K562 (cell line): ENCODE measurements at regions not wholly inside any gene's neighbourhood (a gene's known extent, or its start where the extent isn't known, plus 50 kb on each side); places are given as distances from the start of the nearest gene placed in this dataset.

Experiments used
- ATAC-seq: fragments of 200-7000 bp; cut with Tn5 transposase; 3 replicates; pipeline ENCODE4 v1.9.1; 2020; ENCODE audit warnings: moderate library complexity
- BruUV-seq: library from RNA; stranded (reverse); fragments of 400-500 nt; replicated peaks from 2 replicates; lab custom pipeline; 2021; lab: Mats Ljungman, UMichigan
- CTCF ChIA-PET: fragments of 300-600 bp; formaldehyde crosslinking; extraction: SDS; loops from one replicate; lab custom pipeline; 2021; ENCODE audit warnings: low intra/inter-chr PET ratio; lab: Yijun Ruan, JAX
- POLR2A ChIA-PET: fragments of 300-600, 350-650 bp; sonication (Branson Sonifier 250); formaldehyde crosslinking; extraction: SDS; loops from one replicate; lab custom pipeline; 2021; ENCODE audit warnings: antibody characterized with exemption, inconsistent platforms; lab: Yijun Ruan, JAX
- DNase-seq, 4 experiments: peaks; one replicate each; pipeline versions ENCODE4 v3.0.0 to v3.0.0-alpha.2; 2011 to 2018; ENCODE audit warnings: low spot score in 3 of 4, mixed read lengths in 3 of 4; ENCODE audit errors: extremely low read depth in 1 of 4
- FAIRE-seq: peaks from 2 replicates; lab custom pipeline; 2011; peaks lifted over from hg19 to GRCh38; lab: Jason Lieb, UNC
- H2AFZ ChIP-seq: 2 replicates; pipeline ENCODE4 v1.6.0; 2011; ENCODE audit warnings: low read depth, low read length, control low read depth, inconsistent platforms
- H3K27ac ChIP-seq: fragments of 200-600 bp; 3 replicates; pipeline ENCODE4 v1.8.0; 2011; ENCODE audit warnings: low read depth, mild to moderate bottlenecking, control low read depth, inconsistent platforms, low read length, moderate library complexity, mixed read lengths; ENCODE audit errors: extremely low read depth
- H3K27me3 ChIP-seq, 2 experiments: fragments of 300-600 bp in 1 of 2; 2 replicates in 1 of 2; 3 replicates in 1 of 2; pipeline versions ENCODE4 v1.6.0 to v1.8.0; 2011; ENCODE audit warnings: inconsistent platforms in 2 of 2, low read length in 2 of 2, mild to moderate bottlenecking in 1 of 2, mixed read lengths in 1 of 2, moderate library complexity in 1 of 2; ENCODE audit not compliant: control insufficient read depth in 2 of 2, insufficient read depth in 2 of 2
- H3K36me3 ChIP-seq: fragments of 300-600 bp; 3 replicates; pipeline ENCODE4 v1.8.0; 2011; ENCODE audit warnings: mild to moderate bottlenecking, low read length, inconsistent platforms; ENCODE audit not compliant: control insufficient read depth, insufficient read depth
- H3K4me1 ChIP-seq, 2 experiments: fragments of 200-600 bp in 1 of 2; replicated peaks in 1 of 2; 2 replicates in 1 of 2; 3 replicates in 1 of 2; pipeline versions ENCODE4 v1.5.1 to v1.8.0; 2011; ENCODE audit warnings: inconsistent platforms in 2 of 2, low read length in 2 of 2, mild to moderate bottlenecking in 1 of 2, mixed read lengths in 1 of 2, moderate library complexity in 1 of 2; ENCODE audit not compliant: control insufficient read depth in 2 of 2, insufficient read depth in 2 of 2
- H3K4me2 ChIP-seq: 2 replicates; pipeline ENCODE4 v1.6.1; 2011; ENCODE audit warnings: low read length, control low read depth, inconsistent platforms, mixed read lengths; ENCODE audit not compliant: insufficient read depth
- H3K4me3 ChIP-seq: fragments of 200-600 bp; sonication (generic), shearing (Covaris generic); 2 replicates; pipeline ENCODE4 v1.5.1; 2016; ENCODE audit warnings: control low read depth, inconsistent platforms
- H3K79me2 ChIP-seq: fragments of 200-600 bp; 3 replicates; pipeline ENCODE4 v1.8.0; 2011; ENCODE audit warnings: low read length, inconsistent platforms; ENCODE audit not compliant: control insufficient read depth, insufficient read depth
- H3K9ac ChIP-seq, 2 experiments: 2 replicates each; pipeline versions ENCODE4 v1.6.0 to v1.6.1; 2011; ENCODE audit warnings: low read depth in 2 of 2, low read length in 2 of 2, control low read depth in 1 of 2, inconsistent platforms in 1 of 2, mild to moderate bottlenecking in 1 of 2, mixed read lengths in 1 of 2; ENCODE audit not compliant: insufficient read depth in 1 of 2
- H3K9me1 ChIP-seq: one replicate; pipeline ENCODE4 v1.6.0; 2011; ENCODE audit warnings: inconsistent platforms, mild to moderate bottlenecking, low read length, moderate library complexity; ENCODE audit not compliant: control insufficient read depth, insufficient read depth
- H3K9me3 ChIP-seq: replicated peaks from 2 replicates; pipeline ENCODE4 v1.5.1; 2011; ENCODE audit warnings: low read depth, low read length, inconsistent platforms; ENCODE audit not compliant: control insufficient read depth, insufficient read depth
- H4K20me1 ChIP-seq: replicated peaks from 2 replicates; pipeline ENCODE4 v1.6.1; 2011; ENCODE audit warnings: low read length, inconsistent platforms, mixed read lengths; ENCODE audit not compliant: control insufficient read depth, insufficient read depth
- ARNT ChIP-seq, 2 experiments: fragments of 450-650 bp; IDR thresholded peaks; 2 replicates each; pipeline ENCODE4 v1.6.1; 2016; ENCODE audit warnings: mild to moderate bottlenecking in 1 of 2
- CEBPG ChIP-seq, 3 experiments: fragments of 200-800 bp in 1 of 3; sonication (Bioruptor generic) in 1 of 3; sonication (generic) in 1 of 3; formaldehyde crosslinking in 1 of 3; IDR thresholded peaks in 2 of 3; conservative IDR thresholded peaks in 1 of 3; 2 replicates each; pipeline versions ENCODE4 v1.6.1 to v1.8.0; 2016 to 2022; ENCODE audit warnings: missing compliant biosample characterization in 2 of 3, missing genetic modification characterization in 2 of 3, mild to moderate bottlenecking in 1 of 3, missing genetic modification reagents in 1 of 3
- CTBP1 ChIP-seq: fragments of 450-650 bp; IDR thresholded peaks from 2 replicates; pipeline ENCODE4 v1.6.1; 2016; ENCODE audit warnings: borderline replicate concordance
- EZH2 ChIP-seq: IDR thresholded peaks from 2 replicates; pipeline ENCODE4 v1.6.1; 2012; ENCODE audit warnings: low read depth, mild to moderate bottlenecking, inconsistent platforms, low read length, borderline replicate concordance
- MEIS2 ChIP-seq: fragments of 450-650 bp; IDR thresholded peaks from 2 replicates; pipeline ENCODE4 v1.6.1; 2014; ENCODE audit warnings: mild to moderate bottlenecking; ENCODE audit not compliant: partially characterized antibody
- ZNF41 ChIP-seq: fragments of 250-450 bp; sonication (Bioruptor Pico); conservative IDR thresholded peaks from 2 replicates; pipeline ENCODE4 v1.4.0; 2020; ENCODE audit warnings: mild to moderate bottlenecking
- WGBS: fragments of 100-300 bp; shearing (Covaris generic); methylation state at CpG from one replicate; pipeline ENCODE4 v1.1.6; 2016; ENCODE audit warnings: low coverage, mixed read lengths; ENCODE audit not compliant: insufficient coverage; ENCODE audit errors: missing lambda C conversion rate; 5-methylcytosine and 5-hydroxymethylcytosine counted together
- in situ Hi-C: fragments of 300-500 bp; cut with MboI; formaldehyde crosslinking; loops from 4 replicates; pipeline ENCODE4 v1.15.0; 2018; ENCODE audit warnings: inconsistent platforms, mixed read lengths
- intact Hi-C: fragments of 100-400 bp; cut with micrococcal nuclease; formaldehyde crosslinking; loops from 2 replicates; pipeline ENCODE4 v1.14.2; 2022
- TF ChIP-seq, protein P1 (sequence below): fragments of 250-450 bp; sonication (Bioruptor Pico); IDR thresholded peaks from 2 replicates; pipeline ENCODE4 v1.8.0; 2022; ENCODE audit warnings: inconsistent platforms, mild to moderate bottlenecking, moderate library complexity, borderline replicate concordance
- TF ChIP-seq, protein P2 (sequence below), 2 experiments: IDR thresholded peaks in 1 of 2; conservative IDR thresholded peaks in 1 of 2; 2 replicates each; pipeline ENCODE4 v1.6.1; 2016; ENCODE audit warnings: low read depth in 2 of 2, mild to moderate bottlenecking in 1 of 2, missing compliant biosample characterization in 1 of 2, missing genetic modification characterization in 1 of 2, moderate library complexity in 1 of 2

DNA sequence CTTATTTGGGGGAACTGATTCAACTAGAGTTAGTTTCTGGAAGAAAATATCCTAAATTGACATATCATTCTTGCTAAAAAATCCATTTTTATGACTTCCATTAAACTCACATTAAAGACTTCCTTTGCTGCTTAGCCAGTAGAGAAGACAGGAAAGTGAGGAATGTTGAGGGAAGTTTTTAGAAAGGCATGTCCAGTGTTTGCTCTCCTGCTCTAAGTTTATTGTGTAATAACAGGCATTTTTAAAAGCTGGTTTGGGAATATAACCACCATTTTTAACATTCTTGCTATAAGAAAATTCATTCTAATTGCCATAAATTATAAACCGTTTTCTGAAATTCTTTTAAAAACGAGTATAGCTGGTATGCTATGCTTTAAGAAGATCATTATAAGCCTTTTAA, 428.0 kb downstream of the RAP2B start (continued):
- TF ChIP-seq, protein P1, sequence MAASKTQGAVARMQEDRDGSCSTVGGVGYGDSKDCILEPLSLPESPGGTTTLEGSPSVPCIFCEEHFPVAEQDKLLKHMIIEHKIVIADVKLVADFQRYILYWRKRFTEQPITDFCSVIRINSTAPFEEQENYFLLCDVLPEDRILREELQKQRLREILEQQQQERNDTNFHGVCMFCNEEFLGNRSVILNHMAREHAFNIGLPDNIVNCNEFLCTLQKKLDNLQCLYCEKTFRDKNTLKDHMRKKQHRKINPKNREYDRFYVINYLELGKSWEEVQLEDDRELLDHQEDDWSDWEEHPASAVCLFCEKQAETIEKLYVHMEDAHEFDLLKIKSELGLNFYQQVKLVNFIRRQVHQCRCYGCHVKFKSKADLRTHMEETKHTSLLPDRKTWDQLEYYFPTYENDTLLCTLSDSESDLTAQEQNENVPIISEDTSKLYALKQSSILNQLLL (CRISPR knock-in tag) = no peak
- TF ChIP-seq ARNT (IDR thresholded peaks at IDR 0.05) = no peak

DNA sequence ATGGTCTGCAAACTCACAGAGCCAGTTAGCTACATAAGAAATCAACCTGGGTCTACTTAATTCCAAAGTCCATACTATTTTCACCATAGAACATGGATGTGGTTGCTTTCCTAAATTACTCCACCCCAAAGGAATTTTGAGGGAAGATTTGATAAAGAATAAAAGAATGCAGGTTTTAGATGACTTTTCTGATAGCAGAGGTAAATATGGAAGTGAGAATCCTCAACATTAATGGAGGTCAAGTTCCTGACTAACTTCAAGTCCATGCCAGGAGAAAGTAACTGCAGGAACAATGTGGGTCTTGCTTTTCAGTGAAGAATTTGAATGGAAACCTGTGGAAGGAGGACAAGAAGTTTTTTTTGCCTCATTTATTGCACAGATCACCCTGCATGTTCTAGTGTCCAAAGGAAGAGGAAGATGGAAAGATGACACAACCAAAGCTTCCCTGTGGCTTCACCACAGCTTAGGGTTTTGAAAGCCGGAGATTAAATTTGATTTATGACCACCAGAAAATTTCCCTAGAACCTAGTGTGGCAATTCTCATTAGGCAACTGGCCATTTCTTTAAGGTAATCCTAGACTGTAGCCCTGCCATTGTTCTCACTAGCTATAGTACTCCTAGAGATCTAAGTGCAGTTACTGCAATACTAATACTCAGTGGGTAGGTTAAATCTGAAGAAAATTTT, 429.7 kb downstream of the RAP2B start:
- POLR2A ChIA-PET = no interaction called here
- no peaks in the 10 kb centered on the region for H3K4me1 ChIP-seq
- no peak overlapping the region for H3K9ac ChIP-seq
- no peaks in the 10 kb centered on the region for H3K79me2 ChIP-seq
- H2AFZ ChIP-seq = no peak overlapping the region
- no peak overlapping the region for H3K4me2 ChIP-seq
- FAIRE-seq (no peak), ATAC-seq (no peak), DNase-seq (no peak)
- H4K20me1 ChIP-seq = no peaks in the 10 kb centered on the region
- no peaks in the 10 kb centered on the region for H3K9me3 ChIP-seq
- no peak overlapping the region for H3K27ac ChIP-seq
- no peaks in the 10 kb centered on the region for H3K36me3 ChIP-seq
- in situ Hi-C loops (loop anchor here (10.0 to 25.0 kb wide), 2 partner anchors 547 to 1079 kb away; no protein-coding TSS in a partner anchor), intact Hi-C loops (loop anchor here (10.0 kb wide), 1 partner anchor 147 kb away; no protein-coding TSS in a partner anchor)
- no peak overlapping the region for H3K4me3 ChIP-seq
- TF ChIP-seq, protein P2, sequence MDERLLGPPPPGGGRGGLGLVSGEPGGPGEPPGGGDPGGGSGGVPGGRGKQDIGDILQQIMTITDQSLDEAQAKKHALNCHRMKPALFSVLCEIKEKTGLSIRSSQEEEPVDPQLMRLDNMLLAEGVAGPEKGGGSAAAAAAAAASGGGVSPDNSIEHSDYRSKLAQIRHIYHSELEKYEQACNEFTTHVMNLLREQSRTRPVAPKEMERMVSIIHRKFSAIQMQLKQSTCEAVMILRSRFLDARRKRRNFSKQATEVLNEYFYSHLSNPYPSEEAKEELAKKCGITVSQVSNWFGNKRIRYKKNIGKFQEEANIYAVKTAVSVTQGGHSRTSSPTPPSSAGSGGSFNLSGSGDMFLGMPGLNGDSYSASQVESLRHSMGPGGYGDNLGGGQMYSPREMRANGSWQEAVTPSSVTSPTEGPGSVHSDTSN (CRISPR knock-in tag; IDR thresholded peaks at IDR 0.05; ENCODE audit: low read depth) = no peak
- TF ChIP-seq, protein P2 (tag; conservative IDR thresholded peaks at IDR 0.05; ENCODE audit: low read depth) = peak; percentile 35; the same call in 1 of the 2 replicates
- no peak for TF ChIP-seq EZH2
- no peak for TF ChIP-seq ZNF41 (CRISPR knock-in tag)
- TF ChIP-seq MEIS2 = peak; percentile 72
- TF ChIP-seq CEBPG (CRISPR knock-in tag; IDR thresholded peaks at IDR 0.05) = no peak
- TF ChIP-seq CEBPG (tag; conservative IDR thresholded peaks at IDR 0.05 in 1 of 2, IDR thresholded peaks at IDR 0.05 in 1 of 2) = peak; percentile 11 to 25; a peak in 1 of 4 replicates
- TF ChIP-seq CTBP1 = no peak
- no peaks in the 10 kb centered on the region for H3K9me1 ChIP-seq
- WGBS = 0% methylated on average over 1 of the region's 1 CpG
- H3K27me3 ChIP-seq = no peaks in the 10 kb centered on the region
- CTCF ChIA-PET = no interaction called here
- BruUV-seq = no TSS peak
